Prostate gland (tissue), 2 donors: ENCODE measurements at regions not wholly inside any gene's neighbourhood (a gene's known extent, or its start where the extent isn't known, plus 50 kb on each side); places are given as distances from the start of the nearest gene placed in this dataset.
"Not testable (repeated sequence)": the region's sequence is repeated elsewhere in the genome, so short reads cannot be mapped to it uniquely, and the experiment has no call there.

Experiments
- DNase-seq: peaks from one replicate; pipeline ENCODE4 v3.0.0-alpha.2; 2019; ENCODE audit warnings: low spot score
- H3K27ac ChIP-seq, 2 donors: fragments of 200-600 bp; sonication (generic); 2 replicates each; pipeline ENCODE4 v1.5.1; 2017 to 2019
- H3K27me3 ChIP-seq: fragments of 200-600 bp; sonication (generic); replicated peaks from 2 replicates; pipeline ENCODE4 v1.5.1; 2019; ENCODE audit not compliant: insufficient read depth
- H3K36me3 ChIP-seq, 2 donors: fragments of 200-600 bp; sonication (generic); 1 replicate in 1 of 2; 2 replicates in 1 of 2; pipeline versions ENCODE4 v1.5.1 to v1.8.1; 2017 to 2019
- H3K4me1 ChIP-seq: fragments of 200-600 bp; sonication (generic); replicated peaks from 2 replicates; pipeline ENCODE4 v1.5.1; 2019
- H3K4me3 ChIP-seq, 2 donors: fragments of 200-600 bp; sonication (generic); 2 replicates each; pipeline ENCODE4 v1.5.1; 2017 to 2019
- H3K9me3 ChIP-seq: fragments of 200-600 bp; sonication (generic); 2 replicates; pipeline ENCODE4 v1.5.1; 2017
- POLR2A ChIP-seq: fragments of 450-650 bp; IDR thresholded peaks from one replicate; pipeline ENCODE4 v1.6.1; 2016; ENCODE audit warnings: antibody characterized with exemption, mild to moderate bottlenecking
- POLR2AphosphoS5 ChIP-seq: sonication (generic); formaldehyde crosslinking; IDR thresholded peaks from one replicate; pipeline ENCODE4 v1.6.1; 2017; ENCODE audit warnings: antibody characterized with exemption
- WGBS: methylation state at CpG from one replicate; pipeline ENCODE4 v1.1.5; 2018; 5-methylcytosine and 5-hydroxymethylcytosine counted together
- intact Hi-C: fragments of 100-400 bp; cut with DNase I; formaldehyde crosslinking; loops from one replicate; pipeline ENCODE4 v1.14.2; 2022
- TF ChIP-seq, protein P1 (sequence below), 4 experiments: fragments of 200-600 bp in 2 of 4; fragments of 450-650 bp in 2 of 4; sonication (generic) in 2 of 4; IDR thresholded peaks; 1 replicate in 3 of 4; 2 replicates in 1 of 4; pipeline ENCODE4 v1.5.1; 2016 to 2019; ENCODE audit warnings: antibody characterized with exemption in 4 of 4, mild to moderate bottlenecking in 2 of 4, moderate library complexity in 2 of 4

DNA sequence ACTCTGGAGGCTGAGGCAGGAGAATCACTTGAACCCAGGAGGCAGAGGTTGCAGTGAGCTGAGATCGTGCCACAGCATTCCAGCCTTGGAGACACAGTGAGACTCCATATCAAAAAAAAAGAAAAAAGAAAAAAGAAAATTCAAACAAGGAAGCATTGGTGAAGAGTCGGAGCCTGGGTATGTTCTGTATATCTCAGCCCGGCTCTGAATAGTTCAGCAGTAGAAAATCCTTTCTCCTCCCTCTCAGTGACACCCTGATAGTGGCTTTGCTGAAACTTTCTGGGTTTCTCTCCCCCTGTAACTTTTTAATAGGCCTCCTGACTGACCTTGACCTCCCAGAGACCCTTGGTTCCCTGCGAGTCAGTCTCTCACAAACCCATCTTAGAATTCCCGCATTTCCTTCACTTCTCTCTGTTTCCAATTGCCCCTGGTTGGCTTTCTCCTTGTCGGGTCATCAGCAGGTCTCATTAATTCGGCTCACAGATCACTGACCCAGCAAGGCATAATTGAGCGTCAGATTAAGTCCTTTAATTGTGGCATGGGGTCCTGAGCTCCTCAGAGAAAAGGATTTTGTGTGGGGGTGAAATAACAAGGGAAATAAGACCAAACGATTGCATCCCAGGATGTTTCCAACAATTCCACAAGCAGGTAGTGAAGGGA, 541.6 kb upstream of the NRP1 start:
- DNase-seq: no peak
- H3K4me3 ChIP-seq: no peak overlapping the region
- intact Hi-C loops: no loop called here
- H3K9me3 ChIP-seq: no peaks in the 10 kb centered on the region
- H3K36me3 ChIP-seq: no peaks in the 10 kb centered on the region
- H3K27ac ChIP-seq: no peak overlapping the region
- 92% methylated on average over 9 of the region's 9 CpGs for WGBS
- no peak for TF ChIP-seq POLR2AphosphoS5
- TF ChIP-seq POLR2A: no peak
- TF ChIP-seq, protein P1, sequence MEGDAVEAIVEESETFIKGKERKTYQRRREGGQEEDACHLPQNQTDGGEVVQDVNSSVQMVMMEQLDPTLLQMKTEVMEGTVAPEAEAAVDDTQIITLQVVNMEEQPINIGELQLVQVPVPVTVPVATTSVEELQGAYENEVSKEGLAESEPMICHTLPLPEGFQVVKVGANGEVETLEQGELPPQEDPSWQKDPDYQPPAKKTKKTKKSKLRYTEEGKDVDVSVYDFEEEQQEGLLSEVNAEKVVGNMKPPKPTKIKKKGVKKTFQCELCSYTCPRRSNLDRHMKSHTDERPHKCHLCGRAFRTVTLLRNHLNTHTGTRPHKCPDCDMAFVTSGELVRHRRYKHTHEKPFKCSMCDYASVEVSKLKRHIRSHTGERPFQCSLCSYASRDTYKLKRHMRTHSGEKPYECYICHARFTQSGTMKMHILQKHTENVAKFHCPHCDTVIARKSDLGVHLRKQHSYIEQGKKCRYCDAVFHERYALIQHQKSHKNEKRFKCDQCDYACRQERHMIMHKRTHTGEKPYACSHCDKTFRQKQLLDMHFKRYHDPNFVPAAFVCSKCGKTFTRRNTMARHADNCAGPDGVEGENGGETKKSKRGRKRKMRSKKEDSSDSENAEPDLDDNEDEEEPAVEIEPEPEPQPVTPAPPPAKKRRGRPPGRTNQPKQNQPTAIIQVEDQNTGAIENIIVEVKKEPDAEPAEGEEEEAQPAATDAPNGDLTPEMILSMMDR (IDR thresholded peaks at IDR 0.05): no peak
- H3K4me1 ChIP-seq: no peaks in the 10 kb centered on the region
- no peaks in the 10 kb centered on the region for H3K27me3 ChIP-seq

DNA sequence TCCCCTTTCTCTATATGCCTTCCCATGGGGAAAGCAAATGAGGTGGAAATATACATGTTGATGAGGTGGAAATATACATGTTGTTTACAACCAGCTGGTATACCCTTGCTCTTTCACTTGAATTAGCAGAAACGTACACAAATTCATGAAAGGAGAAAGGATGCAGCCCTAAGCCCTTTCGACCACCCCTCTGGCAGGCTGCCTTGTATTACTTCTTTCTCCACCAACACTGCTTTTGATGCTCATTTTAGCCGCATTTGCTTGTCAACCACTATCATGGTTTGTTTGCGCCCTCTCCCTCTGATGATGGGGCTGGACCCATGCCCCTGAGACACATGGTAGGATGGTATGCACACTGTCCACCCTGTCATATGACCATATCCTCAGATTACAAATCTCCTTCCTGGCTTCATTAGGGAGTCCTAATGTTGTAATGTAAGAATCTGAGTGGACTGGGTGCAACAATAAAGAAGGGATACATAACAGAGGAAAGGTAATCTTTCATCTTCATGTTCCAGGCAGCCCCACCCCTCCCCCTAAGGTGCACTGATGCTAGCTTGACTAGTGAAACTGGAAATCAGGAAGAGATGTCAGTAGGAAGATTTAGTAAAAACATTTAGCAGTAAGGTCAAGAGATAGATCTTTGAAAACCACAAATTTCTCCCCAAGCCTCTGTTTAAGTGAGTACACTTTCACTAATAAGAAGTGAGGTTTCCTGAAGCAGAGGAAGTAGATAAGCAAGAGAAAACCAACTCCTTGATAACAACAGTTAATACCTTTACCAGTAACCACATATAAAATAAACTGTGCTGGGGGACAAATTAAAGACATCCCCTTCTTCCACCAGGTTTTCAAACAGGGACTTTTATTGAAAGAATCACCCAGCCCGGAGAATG, 536.8 kb upstream of the NRP1 start:
- Histone ChIP-seq H3K4me3 (no peak overlapping the region), H3K36me3 (no peaks in the 10 kb centered on the region), H3K9me3 (no peaks in the 10 kb centered on the region), H3K27ac (no peak overlapping the region), H3K27me3 (no peaks in the 10 kb centered on the region), H3K4me1 (no peaks in the 10 kb centered on the region)
- DNase-seq: no peak
- intact Hi-C loops: no loop called here
- 91% methylated on average over 5 of the region's 5 CpGs for WGBS
- TF ChIP-seq POLR2AphosphoS5 (no peak), POLR2A (no peak)
- TF ChIP-seq, protein P1 (IDR thresholded peaks at IDR 0.05): no peak

DNA sequence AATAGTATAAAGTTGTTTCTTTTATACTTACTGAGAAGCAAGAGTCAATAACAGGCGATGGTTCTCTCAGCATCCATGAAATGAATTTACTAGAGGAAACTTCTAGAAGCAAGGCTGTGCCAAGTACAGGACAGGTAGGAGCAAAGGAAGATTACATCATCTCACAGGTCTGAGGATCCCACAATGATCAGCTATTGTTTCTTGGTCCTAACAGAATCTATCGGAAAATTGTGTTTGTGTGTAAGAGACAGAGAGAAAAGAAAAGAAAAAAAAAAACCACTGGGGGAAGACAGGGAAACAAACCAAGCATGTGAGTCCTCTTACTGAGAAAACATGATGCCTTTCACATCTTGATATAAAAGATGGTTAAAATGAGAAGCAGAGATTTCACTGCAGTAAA, 535.0 kb upstream of the NRP1 start:
- 40% methylated on average over 2 of the region's 2 CpGs for WGBS
- no peak overlapping the region for H3K27ac ChIP-seq

DNA sequence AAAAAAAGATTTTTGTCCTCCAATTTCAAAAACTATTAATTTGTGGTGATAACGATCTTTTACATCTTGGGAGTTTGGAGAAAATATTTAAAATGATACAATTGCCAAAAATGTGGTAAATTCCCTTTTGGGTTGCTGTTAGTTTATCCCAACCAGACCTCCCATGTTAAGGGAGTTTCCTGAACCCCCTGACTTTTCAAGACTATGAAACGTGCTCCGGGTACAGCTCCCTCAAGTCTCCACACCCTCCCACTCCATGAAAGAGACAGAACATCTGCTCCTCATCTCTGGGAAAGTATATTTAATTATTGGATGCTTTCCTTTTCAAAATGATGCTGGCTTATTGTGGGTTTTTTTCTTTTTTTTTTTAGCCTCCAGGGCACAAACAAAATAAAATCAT, 534.6 kb upstream of the NRP1 start:
- intact Hi-C loops: no loop called here
- no peaks in the 10 kb centered on the region for H3K27me3 ChIP-seq
- H3K4me3 ChIP-seq: no peak overlapping the region
- no peaks in the 10 kb centered on the region for H3K36me3 ChIP-seq
- H3K4me1 ChIP-seq: no peaks in the 10 kb centered on the region
- DNase-seq: no peak
- TF ChIP-seq, protein P1 (IDR thresholded peaks at IDR 0.05): no peak
- no peak for TF ChIP-seq POLR2A
- TF ChIP-seq POLR2AphosphoS5: no peak
- H3K27ac ChIP-seq: no peak overlapping the region
- no peaks in the 10 kb centered on the region for H3K9me3 ChIP-seq
- WGBS: 46% methylated on average over 3 of the region's 3 CpGs

More for the DNA sequence above, 535.0 kb upstream of the NRP1 start:
- no peaks in the 10 kb centered on the region for H3K4me1 ChIP-seq
- intact Hi-C loops: no loop called here
- DNase-seq: no peak
- no peaks in the 10 kb centered on the region for H3K27me3 ChIP-seq
- H3K36me3 ChIP-seq: no peaks in the 10 kb centered on the region
- TF ChIP-seq, protein P1 (IDR thresholded peaks at IDR 0.05): no peak
- TF ChIP-seq POLR2A (no peak), POLR2AphosphoS5 (no peak)
- no peaks in the 10 kb centered on the region for H3K9me3 ChIP-seq
- H3K4me3 ChIP-seq: no peak overlapping the region

DNA sequence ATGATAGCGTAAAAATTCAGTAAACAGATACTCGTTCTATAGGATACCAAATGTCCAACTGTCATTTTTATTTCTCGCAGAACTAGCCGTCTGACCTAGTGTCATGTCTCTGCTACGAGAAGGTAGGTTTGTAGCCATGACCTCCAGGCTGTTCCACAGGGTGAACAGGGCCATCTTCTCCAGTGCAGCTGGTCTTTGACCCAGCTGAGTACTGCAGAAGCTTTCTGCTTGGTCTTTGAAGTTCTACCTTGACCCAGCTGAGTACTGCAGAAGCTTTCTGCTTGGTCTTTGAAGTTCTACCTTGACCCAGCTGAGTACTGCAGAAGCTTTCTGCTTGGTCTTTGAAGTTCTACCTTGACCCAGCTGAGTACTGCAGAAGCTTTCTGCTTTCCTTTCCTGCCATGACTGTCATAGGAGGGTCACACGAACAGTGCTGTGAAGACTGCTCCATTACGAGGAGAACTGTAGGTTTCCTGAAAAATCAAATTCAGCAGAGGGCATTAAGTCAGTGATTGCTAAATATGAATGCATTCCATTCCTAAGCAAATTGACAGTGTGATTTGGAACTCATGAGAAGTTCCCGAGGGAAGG, 532.8 kb upstream of the NRP1 start:
- WGBS: 94% methylated on average over 8 of the region's 8 CpGs
- not testable (repeated sequence) for H3K27me3 ChIP-seq

More for the DNA sequence above, 532.8 kb upstream of the NRP1 start:
- H3K36me3 ChIP-seq, intact Hi-C loops, H3K4me1 ChIP-seq, H3K4me3 ChIP-seq, H3K27ac ChIP-seq, H3K9me3 ChIP-seq, DNase-seq: not testable (repeated sequence)
